CD14-positive monocyte (primary cell): ENCODE measurements at regions not wholly inside any gene's neighbourhood (a gene's known extent, or its start where the extent isn't known, plus 50 kb on each side); places are given as distances from the start of the nearest gene placed in this dataset.

ENCODE experiments used
- DNase-seq, 3 donors: peaks; one replicate each; pipeline ENCODE4 v3.0.0-alpha.2; 2011 to 2022
- H2AFZ ChIP-seq: 2 replicates; pipeline ENCODE4 v1.6.0; 2012; ENCODE audit warnings: mild to moderate bottlenecking, low read depth, low read length, inconsistent platforms; ENCODE audit not compliant: insufficient read depth, poor library complexity, severe bottlenecking
- H3K27ac ChIP-seq, 2 donors: 1 replicate in 1 of 2; 2 replicates in 1 of 2; pipeline ENCODE4 v1.5.1; 2012 to 2013; ENCODE audit warnings: low read length in 2 of 2, control low read depth in 1 of 2, inconsistent platforms in 1 of 2, low read depth in 1 of 2, mild to moderate bottlenecking in 1 of 2
- H3K27me3 ChIP-seq, 2 donors: one replicate each; pipeline versions ENCODE4 v1.6.0 to v1.6.1; 2011 to 2013; ENCODE audit warnings: low read length in 2 of 2; ENCODE audit not compliant: control insufficient read depth in 2 of 2, insufficient read depth in 2 of 2
- H3K36me3 ChIP-seq, 2 donors: replicated peaks in 1 of 2; 1 replicate in 1 of 2; 2 replicates in 1 of 2; pipeline versions ENCODE4 v1.5.1 to v1.6.1; 2012 to 2013; ENCODE audit warnings: low read length in 2 of 2, control low read depth in 1 of 2, inconsistent platforms in 1 of 2, mild to moderate bottlenecking in 1 of 2; ENCODE audit not compliant: insufficient read depth in 2 of 2, control insufficient read depth in 1 of 2
- H3K4me1 ChIP-seq, 2 donors: 1 replicate in 1 of 2; 2 replicates in 1 of 2; pipeline versions ENCODE4 v1.5.1 to v1.6.1; 2012 to 2013; ENCODE audit warnings: low read length in 2 of 2, control low read depth in 1 of 2, inconsistent platforms in 1 of 2, mild to moderate bottlenecking in 1 of 2, moderate library complexity in 1 of 2; ENCODE audit not compliant: insufficient read depth in 2 of 2, control insufficient read depth in 1 of 2
- H3K4me2 ChIP-seq: replicated peaks from 2 replicates; pipeline ENCODE3; 2012; ENCODE audit warnings: low read length, moderate library complexity, mild to moderate bottlenecking; ENCODE audit not compliant: poor library complexity, severe bottlenecking; ENCODE audit errors: extremely low read depth
- H3K4me3 ChIP-seq, 3 experiments: fragments of 200-600 bp in 1 of 3; sonication (generic) in 1 of 3; replicated peaks in 1 of 3; 1 replicate in 2 of 3; 2 replicates in 1 of 3; pipeline ENCODE4 v1.5.1; 2011 to 2013; ENCODE audit warnings: low read length in 3 of 3, mild to moderate bottlenecking in 3 of 3, control low read depth in 2 of 3, low read depth in 2 of 3, inconsistent platforms in 1 of 3, moderate library complexity in 1 of 3
- H3K79me2 ChIP-seq: 2 replicates; pipeline ENCODE4 v1.6.0; 2012; ENCODE audit warnings: mild to moderate bottlenecking, control low read depth, inconsistent platforms, low read length, moderate library complexity; ENCODE audit not compliant: insufficient read depth
- H3K9ac ChIP-seq: 2 replicates; pipeline ENCODE4 v1.6.0; 2017; ENCODE audit warnings: low read length, mild to moderate bottlenecking; ENCODE audit not compliant: insufficient read depth, poor library complexity, severe bottlenecking
- H3K9me3 ChIP-seq, 2 donors: replicated peaks in 1 of 2; 1 replicate in 1 of 2; 2 replicates in 1 of 2; pipeline versions ENCODE4 v1.5.1 to v1.6.1; 2012 to 2013; ENCODE audit warnings: low read length in 2 of 2, control low read depth in 1 of 2; ENCODE audit not compliant: control insufficient read depth in 1 of 2, insufficient read depth in 1 of 2
- H4K20me1 ChIP-seq: 2 replicates; pipeline ENCODE4 v1.6.0; 2012; ENCODE audit warnings: mild to moderate bottlenecking, low read length, control low read depth, moderate library complexity; ENCODE audit not compliant: insufficient read depth
- H3K27ac Mint-ChIP-seq, 7 donors: one replicate each; pipeline ENCODE4 v1.8.0; 2020; ENCODE audit warnings: mild to moderate bottlenecking in 7 of 7, mixed read lengths in 7 of 7, moderate library complexity in 6 of 7, inconsistent platforms in 2 of 7
- H3K27me3 Mint-ChIP-seq, 3 donors: one replicate each; pipeline ENCODE4 v1.8.0; 2021 to 2022; ENCODE audit warnings: low read depth in 3 of 3, mild to moderate bottlenecking in 3 of 3, mixed read lengths in 3 of 3, moderate library complexity in 3 of 3, inconsistent platforms in 1 of 3
- H3K36me3 Mint-ChIP-seq, 2 donors: one replicate each; pipeline ENCODE4 v1.8.0; 2020; ENCODE audit warnings: mixed read lengths in 2 of 2, inconsistent platforms in 1 of 2, mild to moderate bottlenecking in 1 of 2
- H3K4me1 Mint-ChIP-seq: one replicate; pipeline ENCODE4 v1.8.0; 2020; ENCODE audit warnings: mild to moderate bottlenecking, mixed read lengths
- H3K4me3 Mint-ChIP-seq, 2 donors: one replicate each; pipeline ENCODE4 v1.8.0; 2020; ENCODE audit warnings: mild to moderate bottlenecking in 2 of 2, mixed read lengths in 2 of 2, moderate library complexity in 1 of 2
- H3K9me3 Mint-ChIP-seq, 7 donors: one replicate each; pipeline ENCODE4 v1.8.0; 2020 to 2022; ENCODE audit warnings: mixed read lengths in 7 of 7, mild to moderate bottlenecking in 6 of 7, moderate library complexity in 6 of 7, inconsistent platforms in 2 of 7
- CTCF ChIP-seq: fragments of 200-600 bp; IDR thresholded peaks from one replicate; pipeline ENCODE4 v1.8.0; 2022; ENCODE audit warnings: antibody characterized with exemption, mild to moderate bottlenecking
- WGBS: methylation state at CpG from one replicate; pipeline ENCODE4 v1.1.5; 2013; ENCODE audit warnings: missing lambda C conversion rate; ENCODE audit not compliant: insufficient coverage; 5-methylcytosine and 5-hydroxymethylcytosine counted together
- intact Hi-C, 2 donors: fragments of 100-400 bp; cut with micrococcal nuclease; formaldehyde crosslinking; loops; one replicate each; pipeline versions ENCODE4 v1.15.0 to v1.15.1; 2023

GRCh38 chr17:79164408-79164807, 89.8 kb downstream of the ENGASE start:
- Mint-ChIP-seq H3K36me3 (no peaks in the 10 kb centered on the region), H3K9me3 (peaks cover 0 to 5% (median 0%) of the 10 kb centered on the region in 7 donors), H3K27ac (no peak overlapping the region), H3K4me1 (peaks cover 8% of the 10 kb centered on the region), H3K27me3 (peaks cover 0 to 2% (median 2%) of the 10 kb centered on the region in 3 donors), H3K4me3 (no peak overlapping the region)
- Histone ChIP-seq H4K20me1 (no peaks in the 10 kb centered on the region), H3K9me3 (no peaks in the 10 kb centered on the region), H3K4me3 (no peak overlapping the region), H3K36me3 (no peaks in the 10 kb centered on the region), H3K79me2 (no peaks in the 10 kb centered on the region), H3K27ac (no peak overlapping the region), H3K27me3 (no peaks in the 10 kb centered on the region), H3K9ac (no peak overlapping the region), H3K4me1 (peaks cover 6 to 7% of the 10 kb centered on the region in 2 donors), H2AFZ (no peak overlapping the region), H3K4me2 (no peak overlapping the region)
- TF ChIP-seq CTCF, result no peak
- intact Hi-C loops, result no loop called here
- WGBS, result 94% methylated on average over 16 of the region's 16 CpGs
- no peak for DNase-seq

- Histone ChIP-seq H3K36me3 (no peaks in the 10 kb centered on the region), H3K4me3 (no peak overlapping the region), H3K4me2 (no peak overlapping the region), H4K20me1 (no peaks in the 10 kb centered on the region), H3K27me3 (no peaks in the 10 kb centered on the region), H2AFZ (no peak overlapping the region), H3K79me2 (no peaks in the 10 kb centered on the region), H3K27ac (no peak overlapping the region), H3K4me1 (peaks cover 6 to 7% of the 10 kb centered on the region in 2 donors), H3K9me3 (no peaks in the 10 kb centered on the region), H3K9ac (no peak overlapping the region)
- no peak for TF ChIP-seq CTCF
- intact Hi-C loops, result no loop called here
- DNase-seq, result no peak
- peaks cover 0 to 2% (median 2%) of the 10 kb centered on the region in 3 donors for H3K27me3 Mint-ChIP-seq
- no peak overlapping the region for H3K27ac Mint-ChIP-seq
- H3K4me3 Mint-ChIP-seq, result no peak overlapping the region
- peaks cover 8% of the 10 kb centered on the region for H3K4me1 Mint-ChIP-seq
- no peaks in the 10 kb centered on the region for H3K36me3 Mint-ChIP-seq
- peaks cover 0 to 5% (median 0%) of the 10 kb centered on the region in 7 donors for H3K9me3 Mint-ChIP-seq
- WGBS, result 76% methylated on average over 9 of the region's 12 CpGs
These were observed 88.4 kb downstream of the ENGASE start for GRCh38 chr17:79163071-79163470.
